IMR-90 (cell line): ENCODE measurements at regions not wholly inside any gene's neighbourhood (a gene's known extent, or its start where the extent isn't known, plus 50 kb on each side); places are given as distances from the start of the nearest gene placed in this dataset.

ENCODE experiments used
- ATAC-seq: fragments of 200-7000 bp; cut with Tn5 transposase; 2 replicates; pipeline ENCODE4 v1.9.1; 2020; ENCODE audit warnings: low read depth, mild to moderate bottlenecking, moderate library complexity
- BruUV-seq: library from RNA; stranded (reverse); fragments of 400-500 nt; replicated peaks from 2 replicates; lab custom pipeline; 2021; lab: Mats Ljungman, UMichigan
- CTCF ChIA-PET: fragments of 300-600 bp; formaldehyde crosslinking; extraction: SDS; loops from one replicate; lab custom pipeline; 2021; ENCODE audit warnings: antibody characterized with exemption; lab: Yijun Ruan, JAX
- POLR2A ChIA-PET: fragments of 300-600 bp; sonication (Branson Sonifier 250); formaldehyde crosslinking; loops from one replicate; lab custom pipeline; 2022; ENCODE audit warnings: antibody characterized with exemption; ENCODE audit not compliant: unreplicated experiment; lab: Charles Lee
- DNase-seq: peaks from one replicate; pipeline ENCODE4 v3.0.0; 2013
- H2AFZ ChIP-seq: replicated peaks from 2 replicates; pipeline ENCODE3; 2013; ENCODE audit warnings: low read length, mild to moderate bottlenecking; ENCODE audit not compliant: poor library complexity
- H2AK5ac ChIP-seq: 2 replicates; pipeline ENCODE4 v1.6.1; 2013; ENCODE audit warnings: low read depth, low read length, inconsistent platforms
- H2AK9ac ChIP-seq: replicated peaks from 2 replicates; pipeline ENCODE3; 2013; ENCODE audit warnings: mild to moderate bottlenecking, low read depth, low read length, moderate library complexity; ENCODE audit not compliant: poor library complexity
- H2BK120ac ChIP-seq: 2 replicates; pipeline ENCODE4 v1.6.1; 2013; ENCODE audit warnings: low read depth, low read length, inconsistent platforms
- H2BK15ac ChIP-seq: 3 replicates; pipeline ENCODE4 v1.6.1; 2013; ENCODE audit warnings: low read depth, low read length, inconsistent platforms
- H2BK20ac ChIP-seq: 2 replicates; pipeline ENCODE4 v1.6.1; 2013; ENCODE audit warnings: low read depth, mild to moderate bottlenecking, inconsistent platforms, low read length, moderate library complexity
- H2BK5ac ChIP-seq: 2 replicates; pipeline ENCODE4 v1.6.1; 2013; ENCODE audit warnings: mild to moderate bottlenecking, low read depth, low read length, inconsistent platforms; ENCODE audit not compliant: poor library complexity, severe bottlenecking
- H3K14ac ChIP-seq: replicated peaks from 2 replicates; pipeline ENCODE4 v1.6.1; 2013; ENCODE audit warnings: low read depth, low read length, inconsistent platforms
- H3K18ac ChIP-seq: 2 replicates; pipeline ENCODE4 v1.6.1; 2013; ENCODE audit warnings: low read depth, low read length, control low read depth
- H3K23ac ChIP-seq: 2 replicates; pipeline ENCODE4 v1.6.1; 2013; ENCODE audit warnings: low read depth, low read length, inconsistent platforms
- H3K27ac ChIP-seq: 2 replicates; pipeline ENCODE4 v1.5.1; 2013; ENCODE audit warnings: mild to moderate bottlenecking, control low read depth, low read length; ENCODE audit not compliant: insufficient read depth
- H3K27me3 ChIP-seq: 2 replicates; pipeline ENCODE4 v1.6.1; 2013; ENCODE audit warnings: low read length; ENCODE audit not compliant: control insufficient read depth, insufficient read depth
- H3K36me3 ChIP-seq: 2 replicates; pipeline ENCODE4 v1.6.1; 2013; ENCODE audit warnings: low read length, mixed read lengths; ENCODE audit not compliant: control insufficient read depth, insufficient read depth
- H3K4ac ChIP-seq: 2 replicates; pipeline ENCODE4 v1.6.1; 2013; ENCODE audit warnings: low read depth, low read length, inconsistent platforms
- H3K4me1 ChIP-seq: 2 replicates; pipeline ENCODE4 v1.6.1; 2013; ENCODE audit warnings: low read length, mixed read lengths; ENCODE audit not compliant: control insufficient read depth, insufficient read depth
- H3K4me2 ChIP-seq: 2 replicates; pipeline ENCODE4 v1.6.1; 2013; ENCODE audit warnings: low read depth, mild to moderate bottlenecking, control low read depth, low read length, moderate library complexity
- H3K4me3 ChIP-seq: 2 replicates; pipeline ENCODE4 v1.5.1; 2013; ENCODE audit warnings: low read depth, mild to moderate bottlenecking, control low read depth, low read length, moderate library complexity; ENCODE audit not compliant: insufficient read depth
- H3K56ac ChIP-seq: 2 replicates; pipeline ENCODE4 v1.6.1; 2013; ENCODE audit warnings: low read length, inconsistent platforms; ENCODE audit not compliant: insufficient read depth; ENCODE audit errors: extremely low read depth
- H3K79me1 ChIP-seq, 2 experiments: 2 replicates each; pipeline ENCODE4 v1.6.1; 2013; ENCODE audit warnings: low read length in 2 of 2, inconsistent platforms in 1 of 2, low read depth in 1 of 2
- H3K9ac ChIP-seq: 2 replicates; pipeline ENCODE4 v1.6.1; 2013; ENCODE audit warnings: low read depth, low read length, control low read depth
- H3K9me1 ChIP-seq: 2 replicates; pipeline ENCODE4 v1.6.1; 2013; ENCODE audit warnings: low read length, inconsistent platforms; ENCODE audit not compliant: insufficient read depth
- H3K9me3 ChIP-seq: 2 replicates; pipeline ENCODE4 v1.6.1; 2013; ENCODE audit warnings: low read length; ENCODE audit not compliant: control insufficient read depth, insufficient read depth
- H4K20me1 ChIP-seq: 2 replicates; pipeline ENCODE4 v1.6.1; 2013; ENCODE audit warnings: low read length, inconsistent platforms; ENCODE audit not compliant: insufficient read depth
- H4K5ac ChIP-seq: 2 replicates; pipeline ENCODE4 v1.6.1; 2013; ENCODE audit warnings: mild to moderate bottlenecking, low read depth, low read length, control low read depth
- H4K8ac ChIP-seq, 2 experiments: 2 replicates each; pipeline ENCODE4 v1.6.1; 2013; ENCODE audit warnings: low read depth in 2 of 2, low read length in 2 of 2, control low read depth in 1 of 2, inconsistent platforms in 1 of 2
- H4K91ac ChIP-seq: 2 replicates; pipeline ENCODE4 v1.6.1; 2013; ENCODE audit warnings: low read depth, low read length, inconsistent platforms; ENCODE audit not compliant: insufficient read depth
- CEBPB ChIP-seq: IDR thresholded peaks from 2 replicates; pipeline ENCODE4 v1.6.1; 2012; ENCODE audit warnings: low read depth, low read length, improper control_type of control experiment
- FOS ChIP-seq: fragments of 150-350 bp; IDR thresholded peaks from 2 replicates; pipeline ENCODE4 v1.6.1; 2016; ENCODE audit warnings: low read depth, low read length
- MAFK ChIP-seq: IDR thresholded peaks from 2 replicates; pipeline ENCODE4 v1.6.1; 2012; ENCODE audit warnings: low read depth, low read length, improper control_type of control experiment
- POLR2A ChIP-seq: IDR thresholded peaks from 2 replicates; pipeline ENCODE4 v1.6.1; 2012; ENCODE audit warnings: mild to moderate bottlenecking, low read depth, low read length
- WGBS, 2 experiments: methylation state at CpG; one replicate each; pipeline versions ENCODE4 v1.1.5 to v1.1.7; 2013; ENCODE audit warnings: missing lambda C conversion rate in 2 of 2; ENCODE audit not compliant: insufficient read length in 1 of 2; ENCODE audit errors: extremely low coverage in 2 of 2; 5-methylcytosine and 5-hydroxymethylcytosine counted together
- dilution Hi-C: fragments of 300-500 bp; cut with HindIII; formaldehyde crosslinking; loops from one replicate; pipeline ENCODE4 v1.14.3; 2018; ENCODE audit warnings: low sequenced_read_pairs; ENCODE audit not compliant: unreplicated experiment
- in situ Hi-C: fragments of 300-500 bp; cut with MboI; formaldehyde crosslinking; loops from 3 replicates; pipeline ENCODE4 v1.14.3; 2019; ENCODE audit warnings: low sequenced_read_pairs, inconsistent platforms, mixed read lengths
- intact Hi-C: fragments of 100-400 bp; cut with micrococcal nuclease; formaldehyde crosslinking; loops from 2 replicates; pipeline ENCODE4 v1.10.0; 2022

- CTCF ChIA-PET = no interaction called here
- Histone ChIP-seq H3K4me2 (peak overlapping the region; percentile 27; the same call in 1 of the 2 replicates), H3K27ac (peak overlapping the region; percentile 24; the same call in 1 of the 2 replicates)
Observed at GRCh38 chr6:122014961-122015360, 384.5 kb upstream of the HSF2 start.

More at GRCh38 chr6:122014961-122015360, 384.5 kb upstream of the HSF2 start:
- no peak overlapping the region for H3K56ac ChIP-seq
- no peak overlapping the region for H3K4ac ChIP-seq
- intact Hi-C loops (loop anchor here (10.0 kb wide), 1 partner anchor 130 kb away; no protein-coding TSS in a partner anchor), in situ Hi-C loops (no loop called here), dilution Hi-C loops (no loop called here)
- no peak overlapping the region for H3K4me3 ChIP-seq
- peak overlapping the region in 1 of 2 experiments; percentile 23; a peak in 2 of 4 replicates for H4K8ac ChIP-seq
- H3K27me3 ChIP-seq = no peaks in the 10 kb centered on the region
- no TSS peak for BruUV-seq
- no peak overlapping the region for H2AK5ac ChIP-seq
- WGBS, 2 experiments = no CpG with 5 or more reads among the region's 3 CpGs
- POLR2A ChIA-PET = interaction anchor here (1.0 kb wide), 1 partner anchor 82 kb away, joined by 4 read pairs; no protein-coding TSS in a partner anchor
- no peaks in the 10 kb centered on the region for H4K20me1 ChIP-seq
- no peaks in the 10 kb centered on the region for H3K9me1 ChIP-seq
- peak overlapping the region; percentile 75 for H2BK20ac ChIP-seq
- no peak overlapping the region for H2BK15ac ChIP-seq
- ATAC-seq (peak; percentile 94), DNase-seq (peak; percentile 90)
- H3K9me3 ChIP-seq = no peaks in the 10 kb centered on the region
- H3K36me3 ChIP-seq = no peaks in the 10 kb centered on the region
- H2AFZ ChIP-seq = no peak overlapping the region
- H3K18ac ChIP-seq = peak overlapping the region; percentile 94; the same call in 1 of the 2 replicates
- H3K9ac ChIP-seq = no peak overlapping the region
- TF ChIP-seq MAFK (peak; percentile 82), FOS (0 out of 2 replicates have a peak, but pooled peaks have one; percentile 5), CEBPB (peak; percentile 95), POLR2A (no peak)
- H3K23ac ChIP-seq = peak overlapping the region; percentile 20; the same call in 1 of the 2 replicates
- peak overlapping the region; percentile 75 for H2BK5ac ChIP-seq
- no peak overlapping the region for H2AK9ac ChIP-seq
- no peak overlapping the region for H4K91ac ChIP-seq
- H3K4me1 ChIP-seq = peaks cover 2% of the 10 kb centered on the region
- peak overlapping the region; percentile 79 for H2BK120ac ChIP-seq
- H3K14ac ChIP-seq = peak overlapping the region; percentile 65
- H4K5ac ChIP-seq = peak overlapping the region; percentile 65; the same call in 1 of the 2 replicates
- H3K79me1 ChIP-seq = no peaks in the 10 kb centered on the region
